ENCODE measurements at regions not wholly inside any gene's neighbourhood (a gene's known extent, or its start where the extent isn't known, plus 50 kb on each side); places are given as distances from the start of the nearest gene placed in this dataset.
A peak's percentile ranks its signal among the peaks of the same experiment; 100 is the strongest.

GRCh38 chr15:61746589-61746988 is 313.7 kb downstream of the VPS13C start:
- DNase-seq, result no peak
- Histone ChIP-seq H3K36me3 (no peaks in the 10 kb centered on the region), H3K4me3 (no peak overlapping the region), H3K27ac (no peak overlapping the region), H3K9me3 (no peaks in the 10 kb centered on the region), H3K4me1 (no peaks in the 10 kb centered on the region), H3K27me3 (no peaks in the 10 kb centered on the region)
- intact Hi-C loops (cut with DNase I; ENCODE audit: low total_unique reads), result no loop called here
- TF ChIP-seq POLR2A (IDR thresholded peaks at IDR 0.05) (no peak), CTCF (IDR thresholded peaks at IDR 0.05) (no peak)

DNA sequence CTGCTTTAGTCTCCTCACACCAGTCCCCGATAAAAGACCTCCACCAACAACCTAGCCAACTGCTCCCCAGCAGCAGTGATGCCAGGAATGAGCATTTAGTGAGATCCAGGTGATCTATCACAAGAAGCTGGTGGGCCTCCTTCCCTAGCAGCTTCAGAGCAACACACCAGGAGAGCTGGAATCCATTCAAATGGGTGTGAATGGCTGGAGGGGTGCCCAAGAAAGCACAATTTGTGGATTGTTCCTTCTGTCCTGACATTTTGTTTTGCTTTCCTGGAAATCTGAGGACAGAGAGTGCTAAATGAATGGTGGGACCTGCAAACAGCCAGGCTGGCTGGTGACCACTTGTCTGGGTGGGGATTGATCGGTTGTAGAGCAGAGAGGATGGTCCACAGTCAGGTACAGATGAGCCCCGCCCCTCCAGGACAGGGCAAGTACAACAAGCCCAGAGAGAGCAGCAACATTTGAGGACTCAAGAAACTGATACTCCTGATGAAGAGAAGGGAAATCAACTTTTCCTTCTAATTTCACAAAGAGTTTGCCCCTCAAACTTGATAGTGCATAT is 316.8 kb downstream of the VPS13C start:
- Histone ChIP-seq H3K4me3 (no peak overlapping the region), H3K27ac (no peak overlapping the region), H3K9me3 (no peaks in the 10 kb centered on the region), H3K27me3 (no peaks in the 10 kb centered on the region), H3K4me1 (no peaks in the 10 kb centered on the region), H3K36me3 (no peaks in the 10 kb centered on the region)
- intact Hi-C loops (cut with DNase I; ENCODE audit: low total_unique reads), result no loop called here
- no peak for DNase-seq
- no peak for TF ChIP-seq CTCF (IDR thresholded peaks at IDR 0.05)
- TF ChIP-seq POLR2A (IDR thresholded peaks at IDR 0.05), result no peak

GRCh38 chr15:61742591-61742990 is 317.7 kb downstream of the VPS13C start:
- Histone ChIP-seq H3K36me3 (no peaks in the 10 kb centered on the region), H3K9me3 (no peaks in the 10 kb centered on the region), H3K27ac (no peak overlapping the region), H3K4me1 (no peaks in the 10 kb centered on the region), H3K27me3 (no peaks in the 10 kb centered on the region), H3K4me3 (no peak overlapping the region)
- intact Hi-C loops (cut with DNase I; ENCODE audit: low total_unique reads), result no loop called here
- TF ChIP-seq CTCF (IDR thresholded peaks at IDR 0.05) (no peak), POLR2A (IDR thresholded peaks at IDR 0.05) (no peak)
- no peak for DNase-seq

GRCh38 chr15:61736790-61737189 is 323.5 kb downstream of the VPS13C start:
- no peaks in the 10 kb centered on the region for H3K27me3 ChIP-seq
- H3K4me1 ChIP-seq, result no peaks in the 10 kb centered on the region
- no peaks in the 10 kb centered on the region for H3K36me3 ChIP-seq
- no peak for DNase-seq
- no peak overlapping the region for H3K27ac ChIP-seq
- H3K9me3 ChIP-seq, result no peaks in the 10 kb centered on the region
- no peak overlapping the region for H3K4me3 ChIP-seq
- TF ChIP-seq POLR2A (IDR thresholded peaks at IDR 0.05) (no peak), CTCF (IDR thresholded peaks at IDR 0.05) (no peak)
- intact Hi-C loops (cut with DNase I; ENCODE audit: low total_unique reads), result no loop called here

DNA sequence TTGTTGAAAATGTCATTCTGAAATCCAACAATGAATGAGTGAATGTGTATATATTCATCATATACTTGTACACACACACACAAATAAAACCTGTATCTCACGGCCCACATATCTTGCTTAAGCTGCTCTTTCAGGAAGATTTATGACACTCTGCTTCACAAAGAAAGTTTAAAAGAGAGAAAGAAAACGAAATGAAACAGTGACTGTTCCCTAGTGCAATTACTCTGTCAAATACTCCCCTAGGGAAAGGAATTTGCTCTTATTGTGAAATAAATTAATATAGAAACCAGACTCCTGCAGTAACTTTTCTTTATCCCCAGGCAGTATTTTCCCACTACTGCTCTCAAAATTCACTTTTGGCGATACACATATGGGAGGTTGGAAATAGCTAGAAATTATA is 329.1 kb downstream of the VPS13C start:
- Histone ChIP-seq H3K27me3 (no peaks in the 10 kb centered on the region), H3K27ac (peak overlapping the region; percentile 46 to 60), H3K36me3 (no peaks in the 10 kb centered on the region), H3K4me3 (no peak overlapping the region), H3K4me1 (peaks cover 0 to 4% of the 10 kb centered on the region in 2 donors), H3K9me3 (no peaks in the 10 kb centered on the region)
- intact Hi-C loops (cut with DNase I; ENCODE audit: low total_unique reads), result no loop called here
- TF ChIP-seq POLR2A (IDR thresholded peaks at IDR 0.05) (no peak), CTCF (IDR thresholded peaks at IDR 0.05) (no peak)
- DNase-seq, result no peak

All from uterus (tissue), 3 donors.